Caco-2 (cell line): ENCODE measurements at regions not wholly inside any gene's neighbourhood (a gene's known extent, or its start where the extent isn't known, plus 50 kb on each side); places are given as distances from the start of the nearest gene placed in this dataset.
A peak's percentile ranks its signal among the peaks of the same experiment; 100 is the strongest.

Source experiments
- BruUV-seq: library from RNA; stranded (reverse); fragments of 400-500 nt; replicated peaks from 2 replicates; lab custom pipeline; 2021; lab: Mats Ljungman, UMichigan
- CTCF ChIA-PET: fragments of 300-600 bp; sonication (Branson Sonifier 250); formaldehyde crosslinking; loops from one replicate; lab custom pipeline; 2022; ENCODE audit warnings: antibody characterized with exemption; lab: Charles Lee
- POLR2A ChIA-PET: fragments of 300-600 bp; sonication (Branson Sonifier 250); formaldehyde crosslinking; loops from one replicate; lab custom pipeline; 2022; ENCODE audit warnings: antibody characterized with exemption; lab: Charles Lee
- DNase-seq, 2 experiments: peaks; one replicate each; pipeline versions ENCODE4 v3.0.0 to v3.0.0-alpha.2; 2020 to 2022
- H3K27me3 ChIP-seq: replicated peaks from 2 replicates; pipeline ENCODE4 v1.6.0; 2011; ENCODE audit warnings: low read length; ENCODE audit not compliant: control insufficient read depth, insufficient read depth
- H3K36me3 ChIP-seq: 2 replicates; pipeline ENCODE4 v1.5.1; 2011; ENCODE audit warnings: low read length; ENCODE audit not compliant: control insufficient read depth, insufficient read depth
- H3K4me1 ChIP-seq: fragments of 250-450 bp; sonication (Bioruptor Pico); 2 replicates; pipeline ENCODE4 v1.5.1; 2020; ENCODE audit warnings: mild to moderate bottlenecking
- H3K4me3 ChIP-seq: 2 replicates; pipeline ENCODE4 v1.5.1; 2011; ENCODE audit warnings: low read depth, mild to moderate bottlenecking, control low read depth, low read length
- H3K9me3 ChIP-seq: fragments of 250-450 bp; sonication (Bioruptor Pico); 2 replicates; pipeline ENCODE4 v1.5.1; 2020; ENCODE audit warnings: mild to moderate bottlenecking, moderate library complexity
- H3K27ac Mint-ChIP-seq: one replicate; pipeline ENCODE4 v1.8.0; 2022; ENCODE audit warnings: mixed read lengths; ENCODE audit not compliant: unreplicated experiment
- H3K27me3 Mint-ChIP-seq: one replicate; pipeline ENCODE4 v1.8.0; 2022; ENCODE audit warnings: mixed read lengths; ENCODE audit not compliant: insufficient read depth, unreplicated experiment
- H3K36me3 Mint-ChIP-seq: one replicate; pipeline ENCODE4 v1.8.0; 2022; ENCODE audit warnings: mild to moderate bottlenecking, mixed read lengths; ENCODE audit not compliant: insufficient read depth, unreplicated experiment
- H3K4me1 Mint-ChIP-seq: one replicate; pipeline ENCODE4 v1.8.0; 2022; ENCODE audit warnings: low read depth, mixed read lengths; ENCODE audit not compliant: unreplicated experiment
- H3K4me3 Mint-ChIP-seq: one replicate; pipeline ENCODE4 v1.8.0; 2022; ENCODE audit warnings: mild to moderate bottlenecking, moderate library complexity, mixed read lengths; ENCODE audit not compliant: unreplicated experiment
- H3K9me3 Mint-ChIP-seq: one replicate; pipeline ENCODE4 v1.8.0; 2022; ENCODE audit warnings: mixed read lengths; ENCODE audit not compliant: unreplicated experiment
- CTCF ChIP-seq, 2 experiments: fragments of 200-600 bp in 1 of 2; IDR thresholded peaks; 1 replicate in 1 of 2; 2 replicates in 1 of 2; pipeline versions ENCODE4 v1.5.1 to v1.8.0; 2011 to 2022; ENCODE audit warnings: antibody characterized with exemption in 1 of 2, control low read depth in 1 of 2, inconsistent platforms in 1 of 2, low read depth in 1 of 2, low read length in 1 of 2, mild to moderate bottlenecking in 1 of 2, moderate library complexity in 1 of 2; ENCODE audit not compliant: insufficient read depth in 1 of 2, severe bottlenecking in 1 of 2, unreplicated experiment in 1 of 2
- intact Hi-C: fragments of 100-400 bp; cut with micrococcal nuclease; formaldehyde crosslinking; loops from one replicate; pipeline ENCODE4 v1.10.0; 2022; ENCODE audit not compliant: unreplicated experiment

GRCh38 chr16:58843675-58844074, 109.6 kb upstream of the GOT2 start:
- POLR2A ChIA-PET = no interaction called here
- DNase-seq = peak in 1 of 2 experiments; percentile 13
- Histone ChIP-seq H3K9me3 (no peaks in the 10 kb centered on the region), H3K36me3 (no peaks in the 10 kb centered on the region), H3K27me3 (no peaks in the 10 kb centered on the region), H3K4me1 (no peaks in the 10 kb centered on the region), H3K4me3 (no peak overlapping the region)
- TF ChIP-seq CTCF (IDR thresholded peaks at IDR 0.05; ENCODE audit: insufficient read depth in 1 of 2, low read depth in 1 of 2, low read length in 1 of 2, severe bottlenecking in 1 of 2, unreplicated experiment in 1 of 2) = peak in 1 of 2 experiments; percentile 17
- Mint-ChIP-seq H3K4me1 (no peaks in the 10 kb centered on the region), H3K27me3 (peaks cover 3% of the 10 kb centered on the region), H3K9me3 (no peaks in the 10 kb centered on the region), H3K36me3 (no peaks in the 10 kb centered on the region), H3K27ac (no peak overlapping the region), H3K4me3 (no peak overlapping the region)
- CTCF ChIA-PET = interaction anchor here (0.6 to 1.0 kb wide), 7 partner anchors 11 to 1648 kb away, joined by 3 to 7 read pairs (median 3); no protein-coding TSS in a partner anchor
- BruUV-seq = no TSS peak
- intact Hi-C loops = no loop called here

- peaks cover 3% of the 10 kb centered on the region for H3K27me3 Mint-ChIP-seq
- H3K4me1 Mint-ChIP-seq = no peaks in the 10 kb centered on the region
- intact Hi-C loops = no loop called here
- ChIA-PET POLR2A (no interaction called here), CTCF (interaction anchor here (0.5 kb wide), 1 partner anchor 560 kb away, joined by 3 read pairs; no protein-coding TSS in a partner anchor)
- H3K36me3 Mint-ChIP-seq = no peaks in the 10 kb centered on the region
- Histone ChIP-seq H3K4me3 (no peak overlapping the region), H3K4me1 (no peaks in the 10 kb centered on the region), H3K27me3 (no peaks in the 10 kb centered on the region), H3K36me3 (no peaks in the 10 kb centered on the region), H3K9me3 (no peaks in the 10 kb centered on the region)
- no peak for DNase-seq
- H3K4me3 Mint-ChIP-seq = no peak overlapping the region
- H3K27ac Mint-ChIP-seq = no peak overlapping the region
- H3K9me3 Mint-ChIP-seq = no peaks in the 10 kb centered on the region
- no TSS peak for BruUV-seq
- TF ChIP-seq CTCF (IDR thresholded peaks at IDR 0.05; ENCODE audit: insufficient read depth in 1 of 2, low read depth in 1 of 2, low read length in 1 of 2, severe bottlenecking in 1 of 2, unreplicated experiment in 1 of 2) = no peak
Measured at GRCh38 chr16:58842746-58843145, 108.6 kb upstream of the GOT2 start.

GRCh38 chr16:58842156-58842555, 108.0 kb upstream of the GOT2 start:
- POLR2A ChIA-PET = no interaction called here
- intact Hi-C loops = no loop called here

More at GRCh38 chr16:58842156-58842555, 108.0 kb upstream of the GOT2 start:
- no peak for DNase-seq
- Histone ChIP-seq H3K4me1 (no peaks in the 10 kb centered on the region), H3K4me3 (no peak overlapping the region), H3K27me3 (no peaks in the 10 kb centered on the region), H3K9me3 (no peaks in the 10 kb centered on the region), H3K36me3 (no peaks in the 10 kb centered on the region)
- H3K27me3 Mint-ChIP-seq = peaks cover 3% of the 10 kb centered on the region
- CTCF ChIA-PET = interaction anchor here (0.5 kb wide), 1 partner anchor 561 kb away, joined by 3 read pairs; no protein-coding TSS in a partner anchor
- H3K36me3 Mint-ChIP-seq = no peaks in the 10 kb centered on the region
- TF ChIP-seq CTCF (IDR thresholded peaks at IDR 0.05; ENCODE audit: insufficient read depth in 1 of 2, low read depth in 1 of 2, low read length in 1 of 2, severe bottlenecking in 1 of 2, unreplicated experiment in 1 of 2) = no peak
- no peaks in the 10 kb centered on the region for H3K4me1 Mint-ChIP-seq
- H3K27ac Mint-ChIP-seq = no peak overlapping the region
- H3K9me3 Mint-ChIP-seq = no peaks in the 10 kb centered on the region
- H3K4me3 Mint-ChIP-seq = no peak overlapping the region
- no TSS peak for BruUV-seq
